Type B pancreatic cell (in vitro differentiated cells): ENCODE measurements at regions not wholly inside any gene's neighbourhood (a gene's known extent, or its start where the extent isn't known, plus 50 kb on each side); places are given as distances from the start of the nearest gene placed in this dataset.
"Not testable (repeated sequence)": the region's sequence is repeated elsewhere in the genome, so short reads cannot be mapped to it uniquely, and the experiment has no call there.

Source experiments
- DNase-seq: peaks from one replicate; pipeline ENCODE4 v3.0.0; 2021; ENCODE audit warnings: mixed read lengths; ENCODE audit not compliant: unreplicated experiment; ENCODE audit errors: extremely low spot score
- H3K27ac Mint-ChIP-seq: 2 replicates; pipeline ENCODE4 v1.8.0; 2021; ENCODE audit warnings: mild to moderate bottlenecking, mixed read lengths
- H3K27me3 Mint-ChIP-seq: 2 replicates; pipeline ENCODE4 v1.8.0; 2021; ENCODE audit warnings: mixed read lengths
- H3K36me3 Mint-ChIP-seq: 2 replicates; pipeline ENCODE4 v1.8.0; 2021; ENCODE audit warnings: mixed read lengths
- H3K4me1 Mint-ChIP-seq: one replicate; pipeline ENCODE4 v1.8.0; 2021; ENCODE audit warnings: mixed read lengths; ENCODE audit not compliant: unreplicated experiment
- H3K4me3 Mint-ChIP-seq: 2 replicates; pipeline ENCODE4 v1.8.0; 2021; ENCODE audit warnings: mild to moderate bottlenecking, mixed read lengths
- H3K9me3 Mint-ChIP-seq: 2 replicates; pipeline ENCODE4 v1.8.0; 2021; ENCODE audit warnings: mixed read lengths
- TF ChIP-seq, protein P1 (sequence below): fragments of 200-600 bp; sonication (generic); conservative IDR thresholded peaks from 2 replicates; pipeline ENCODE4 v1.5.0; 2021; ENCODE audit warnings: antibody characterized with exemption, mild to moderate bottlenecking

DNA sequence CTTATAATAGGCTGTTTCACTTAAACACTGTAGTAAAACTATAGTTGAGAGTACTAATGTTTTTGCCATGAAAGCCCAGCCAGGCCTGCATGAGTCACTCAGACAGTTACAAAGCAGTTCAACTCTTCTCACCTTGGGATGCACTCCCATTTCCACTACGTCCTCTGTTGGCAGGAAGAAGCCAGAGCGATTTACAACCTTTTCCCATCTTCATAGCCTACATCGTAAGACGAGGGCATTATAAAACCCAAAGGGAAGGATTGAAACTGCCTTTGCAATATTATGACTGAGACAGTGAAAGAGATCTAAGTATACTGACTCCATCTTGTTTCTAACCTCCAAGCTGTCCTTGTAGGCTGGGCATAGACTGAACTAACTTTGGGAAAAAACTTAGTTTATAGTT is 71.8 kb upstream of the CSF1 start:
- Mint-ChIP-seq H3K9me3 (peaks cover 5% of the 10 kb centered on the region), H3K27ac (no peak overlapping the region), H3K27me3 (no peaks in the 10 kb centered on the region), H3K4me3 (no peak overlapping the region), H3K36me3 (no peaks in the 10 kb centered on the region), H3K4me1 (no peaks in the 10 kb centered on the region)
- TF ChIP-seq, protein P1, sequence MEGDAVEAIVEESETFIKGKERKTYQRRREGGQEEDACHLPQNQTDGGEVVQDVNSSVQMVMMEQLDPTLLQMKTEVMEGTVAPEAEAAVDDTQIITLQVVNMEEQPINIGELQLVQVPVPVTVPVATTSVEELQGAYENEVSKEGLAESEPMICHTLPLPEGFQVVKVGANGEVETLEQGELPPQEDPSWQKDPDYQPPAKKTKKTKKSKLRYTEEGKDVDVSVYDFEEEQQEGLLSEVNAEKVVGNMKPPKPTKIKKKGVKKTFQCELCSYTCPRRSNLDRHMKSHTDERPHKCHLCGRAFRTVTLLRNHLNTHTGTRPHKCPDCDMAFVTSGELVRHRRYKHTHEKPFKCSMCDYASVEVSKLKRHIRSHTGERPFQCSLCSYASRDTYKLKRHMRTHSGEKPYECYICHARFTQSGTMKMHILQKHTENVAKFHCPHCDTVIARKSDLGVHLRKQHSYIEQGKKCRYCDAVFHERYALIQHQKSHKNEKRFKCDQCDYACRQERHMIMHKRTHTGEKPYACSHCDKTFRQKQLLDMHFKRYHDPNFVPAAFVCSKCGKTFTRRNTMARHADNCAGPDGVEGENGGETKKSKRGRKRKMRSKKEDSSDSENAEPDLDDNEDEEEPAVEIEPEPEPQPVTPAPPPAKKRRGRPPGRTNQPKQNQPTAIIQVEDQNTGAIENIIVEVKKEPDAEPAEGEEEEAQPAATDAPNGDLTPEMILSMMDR, result no peak
- no peak for DNase-seq

GRCh38 chr1:109837852-109838570 is 72.6 kb upstream of the CSF1 start:
- H3K27me3 Mint-ChIP-seq, result no peaks in the 10 kb centered on the region
- no peak overlapping the region for H3K27ac Mint-ChIP-seq
- TF ChIP-seq, protein P1, result no peak
- peaks cover 5% of the 10 kb centered on the region for H3K9me3 Mint-ChIP-seq
- DNase-seq, result no peak
- no peaks in the 10 kb centered on the region for H3K4me1 Mint-ChIP-seq
- no peaks in the 10 kb centered on the region for H3K36me3 Mint-ChIP-seq
- H3K4me3 Mint-ChIP-seq, result no peak overlapping the region

GRCh38 chr1:109835645-109836044 is 71.9 kb upstream of the EPS8L3 start:
- not testable (repeated sequence) for H3K4me1 Mint-ChIP-seq, H3K27ac Mint-ChIP-seq, H3K27me3 Mint-ChIP-seq, DNase-seq, H3K36me3 Mint-ChIP-seq, H3K4me3 Mint-ChIP-seq
- H3K9me3 Mint-ChIP-seq, result peaks cover 11% of the 10 kb centered on the region

DNA sequence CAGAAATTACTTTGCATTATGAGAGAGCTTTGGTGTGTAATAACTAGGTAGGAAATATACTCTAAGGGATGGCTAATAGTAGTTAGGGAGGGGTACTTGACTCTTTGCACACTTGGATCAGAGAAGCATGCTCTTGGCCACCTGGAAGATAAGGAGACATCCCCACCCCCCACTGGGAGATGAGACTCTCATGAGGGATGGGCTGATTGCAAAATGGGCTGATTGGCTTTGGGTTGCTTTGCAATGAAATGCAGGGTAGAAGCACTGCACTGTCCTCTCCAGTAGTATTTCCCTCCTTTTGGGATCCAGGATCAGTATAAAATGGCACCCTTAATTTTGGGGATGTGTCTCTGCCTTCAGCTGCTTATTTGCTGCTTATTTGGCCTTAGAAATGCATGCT is 71.2 kb upstream of the EPS8L3 start:
- Mint-ChIP-seq H3K36me3 (no peaks in the 10 kb centered on the region), H3K4me3 (no peak overlapping the region)
- TF ChIP-seq, protein P1, result no peak

GRCh38 chr1:109832945-109833344 is 69.2 kb upstream of the EPS8L3 start:
- H3K36me3 Mint-ChIP-seq, result no peaks in the 10 kb centered on the region
- no peak overlapping the region for H3K27ac Mint-ChIP-seq
- no peak overlapping the region for H3K4me3 Mint-ChIP-seq
- TF ChIP-seq, protein P1, result no peak
- H3K9me3 Mint-ChIP-seq, result peaks cover 11% of the 10 kb centered on the region
- H3K4me1 Mint-ChIP-seq, result no peaks in the 10 kb centered on the region
- no peaks in the 10 kb centered on the region for H3K27me3 Mint-ChIP-seq
- DNase-seq, result no peak

More for the DNA sequence above, 71.2 kb upstream of the EPS8L3 start:
- Mint-ChIP-seq H3K27me3 (no peaks in the 10 kb centered on the region), H3K4me1 (no peaks in the 10 kb centered on the region), H3K27ac (no peak overlapping the region), H3K9me3 (peaks cover 11% of the 10 kb centered on the region)
- no peak for DNase-seq

DNA sequence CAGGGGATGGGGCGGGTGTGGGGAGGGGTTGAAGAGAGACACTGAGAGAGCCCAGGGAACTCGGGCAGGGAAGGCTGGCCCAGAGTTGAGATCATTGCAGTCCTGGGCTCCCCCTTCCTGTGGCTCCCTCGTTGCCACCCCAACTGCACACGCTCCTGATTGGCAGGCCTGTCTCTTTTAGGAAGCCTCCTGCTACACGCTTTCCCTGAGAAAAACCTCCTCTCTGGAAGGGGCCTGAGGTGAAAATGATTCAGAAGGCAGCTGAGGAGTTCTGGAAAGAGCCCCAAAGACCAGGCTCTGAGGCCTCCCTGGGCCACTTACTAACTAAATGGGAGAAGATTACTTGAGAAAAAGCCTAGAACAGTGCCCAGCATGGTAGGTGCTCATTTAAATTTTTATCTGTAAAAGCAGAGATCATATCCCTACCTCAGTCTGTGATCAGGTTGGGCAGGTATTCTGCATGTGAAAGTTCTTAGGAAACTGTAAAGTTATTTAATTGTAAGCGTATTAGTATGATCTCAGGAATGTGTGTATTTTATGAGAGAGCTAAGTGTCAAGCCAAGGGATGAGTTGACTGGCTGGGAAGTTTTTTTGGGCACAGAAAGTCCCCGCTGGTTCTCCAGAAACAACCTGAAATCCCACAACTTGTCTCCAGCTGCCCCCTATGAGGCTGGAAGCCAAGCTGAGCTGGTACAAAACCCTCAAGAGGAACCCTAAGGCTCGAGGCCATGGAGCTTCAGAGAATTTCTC is 65.2 kb upstream of the EPS8L3 start:
- Mint-ChIP-seq H3K27ac (no peak overlapping the region), H3K27me3 (no peaks in the 10 kb centered on the region), H3K4me3 (no peak overlapping the region), H3K4me1 (peaks cover 5% of the 10 kb centered on the region), H3K9me3 (peaks cover 6% of the 10 kb centered on the region), H3K36me3 (no peaks in the 10 kb centered on the region)
- TF ChIP-seq, protein P1, result no peak
- no peak for DNase-seq
